ENCODE measurements at regions not wholly inside any gene's neighbourhood (a gene's known extent, or its start where the extent isn't known, plus 50 kb on each side); places are given as distances from the start of the nearest gene placed in this dataset.

- Mint-ChIP-seq H3K27ac (no peak overlapping the region), H3K27me3 (peaks cover 3% of the 10 kb centered on the region), H3K4me1 (ENCODE audit: unreplicated experiment) (no peaks in the 10 kb centered on the region), H3K4me3 (no peak overlapping the region), H3K36me3 (no peaks in the 10 kb centered on the region), H3K9me3 (peaks cover 5% of the 10 kb centered on the region)
- DNase-seq (ENCODE audit: extremely low spot score, unreplicated experiment) = no peak
- TF ChIP-seq CTCF (conservative IDR thresholded peaks at IDR 0.05) = no peak
Observed at GRCh38 chr2:7619203-7619970, 702.2 kb downstream of the RNF144A start.

- H3K9me3 Mint-ChIP-seq = peaks cover 5% of the 10 kb centered on the region
- no peaks in the 10 kb centered on the region for H3K36me3 Mint-ChIP-seq
- H3K4me1 Mint-ChIP-seq (ENCODE audit: unreplicated experiment) = no peaks in the 10 kb centered on the region
- DNase-seq (ENCODE audit: extremely low spot score, unreplicated experiment) = no peak
- peaks cover 3% of the 10 kb centered on the region for H3K27me3 Mint-ChIP-seq
- no peak overlapping the region for H3K27ac Mint-ChIP-seq
- no peak for TF ChIP-seq CTCF (conservative IDR thresholded peaks at IDR 0.05)
- no peak overlapping the region for H3K4me3 Mint-ChIP-seq
Observed at GRCh38 chr2:7620255-7620654, 703.0 kb downstream of the RNF144A start.

GRCh38 chr2:7621018-7621814, 704.0 kb downstream of the RNF144A start:
- Mint-ChIP-seq H3K36me3 (no peaks in the 10 kb centered on the region), H3K4me1 (ENCODE audit: unreplicated experiment) (no peaks in the 10 kb centered on the region), H3K27me3 (no peaks in the 10 kb centered on the region), H3K27ac (no peak overlapping the region), H3K9me3 (peaks cover 5% of the 10 kb centered on the region), H3K4me3 (no peak overlapping the region)
- TF ChIP-seq CTCF (conservative IDR thresholded peaks at IDR 0.05) = no peak
- no peak for DNase-seq (ENCODE audit: extremely low spot score, unreplicated experiment)

GRCh38 chr2:7625392-7626138, 708.4 kb downstream of the RNF144A start:
- no peak overlapping the region for H3K27ac Mint-ChIP-seq
- no peaks in the 10 kb centered on the region for H3K4me1 Mint-ChIP-seq (ENCODE audit: unreplicated experiment)
- TF ChIP-seq CTCF (conservative IDR thresholded peaks at IDR 0.05) = no peak
- no peak overlapping the region for H3K4me3 Mint-ChIP-seq
- H3K27me3 Mint-ChIP-seq = no peaks in the 10 kb centered on the region
- no peaks in the 10 kb centered on the region for H3K36me3 Mint-ChIP-seq
- no peak for DNase-seq (ENCODE audit: extremely low spot score, unreplicated experiment)
- H3K9me3 Mint-ChIP-seq = peaks cover 5% of the 10 kb centered on the region

- H3K27me3 Mint-ChIP-seq = no peaks in the 10 kb centered on the region
- DNase-seq (ENCODE audit: extremely low spot score, unreplicated experiment) = no peak
- H3K9me3 Mint-ChIP-seq = peaks cover 5% of the 10 kb centered on the region
- no peak for TF ChIP-seq CTCF (conservative IDR thresholded peaks at IDR 0.05)
- no peaks in the 10 kb centered on the region for H3K36me3 Mint-ChIP-seq
- no peak overlapping the region for H3K4me3 Mint-ChIP-seq
- no peaks in the 10 kb centered on the region for H3K4me1 Mint-ChIP-seq (ENCODE audit: unreplicated experiment)
- no peak overlapping the region for H3K27ac Mint-ChIP-seq
Observed at GRCh38 chr2:7626139-7626537, 708.9 kb downstream of the RNF144A start.

All from type B pancreatic cell (in vitro differentiated cells).